ENCODE measurements at regions not wholly inside any gene's neighbourhood (a gene's known extent, or its start where the extent isn't known, plus 50 kb on each side); places are given as distances from the start of the nearest gene placed in this dataset.

GRCh38 chr6:121579478-121579877, 144.0 kb downstream of the GJA1 start:
- TF ChIP-seq POLR2A (IDR thresholded peaks at IDR 0.05; ENCODE audit: low read depth, low read length) (no peak), POLR2AphosphoS5 (IDR thresholded peaks at IDR 0.05; ENCODE audit: low read depth, low read length) (no peak)
